ENCODE measurements at regions not wholly inside any gene's neighbourhood (a gene's known extent, or its start where the extent isn't known, plus 50 kb on each side); places are given as distances from the start of the nearest gene placed in this dataset.

DNA sequence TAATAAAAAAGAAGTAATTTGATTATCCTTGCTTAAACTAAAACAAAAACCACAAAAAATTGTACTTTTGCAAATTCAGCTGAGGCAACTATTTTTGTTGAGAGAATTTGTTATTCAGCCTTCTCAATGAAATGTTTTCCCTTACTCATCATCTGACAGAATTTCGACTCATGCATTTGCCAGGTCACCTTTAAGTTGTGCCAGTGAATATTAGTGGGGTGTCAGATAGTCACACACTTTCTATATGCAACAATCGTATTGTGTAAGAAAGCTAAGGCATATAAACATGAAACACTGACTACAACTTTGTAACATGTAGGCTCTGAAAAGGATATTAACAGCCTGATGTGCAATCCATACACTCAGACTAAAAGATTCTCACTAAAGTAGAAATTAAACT lies 1653.1 kb upstream of the SLC39A10 start:
- H3K36me3 ChIP-seq (ENCODE audit: control insufficient read depth, insufficient read depth, low read length, severe bottlenecking): no peaks in the 10 kb centered on the region
- H3K9me3 ChIP-seq (ENCODE audit: control insufficient read depth, low read length): peaks cover 4% of the 10 kb centered on the region
- H3K9ac ChIP-seq (ENCODE audit: low read length): no peak overlapping the region
- no peaks in the 10 kb centered on the region for H3K27me3 ChIP-seq (replicated peaks; ENCODE audit: control insufficient read depth, insufficient read depth, low read length)
- peak; percentile 15 for DNase-seq (ENCODE audit: low read depth)
- H3K4me1 ChIP-seq (ENCODE audit: control insufficient read depth, insufficient read depth, low read length): no peaks in the 10 kb centered on the region
- no peak overlapping the region for H3K4me3 ChIP-seq (ENCODE audit: low read length)

DNA sequence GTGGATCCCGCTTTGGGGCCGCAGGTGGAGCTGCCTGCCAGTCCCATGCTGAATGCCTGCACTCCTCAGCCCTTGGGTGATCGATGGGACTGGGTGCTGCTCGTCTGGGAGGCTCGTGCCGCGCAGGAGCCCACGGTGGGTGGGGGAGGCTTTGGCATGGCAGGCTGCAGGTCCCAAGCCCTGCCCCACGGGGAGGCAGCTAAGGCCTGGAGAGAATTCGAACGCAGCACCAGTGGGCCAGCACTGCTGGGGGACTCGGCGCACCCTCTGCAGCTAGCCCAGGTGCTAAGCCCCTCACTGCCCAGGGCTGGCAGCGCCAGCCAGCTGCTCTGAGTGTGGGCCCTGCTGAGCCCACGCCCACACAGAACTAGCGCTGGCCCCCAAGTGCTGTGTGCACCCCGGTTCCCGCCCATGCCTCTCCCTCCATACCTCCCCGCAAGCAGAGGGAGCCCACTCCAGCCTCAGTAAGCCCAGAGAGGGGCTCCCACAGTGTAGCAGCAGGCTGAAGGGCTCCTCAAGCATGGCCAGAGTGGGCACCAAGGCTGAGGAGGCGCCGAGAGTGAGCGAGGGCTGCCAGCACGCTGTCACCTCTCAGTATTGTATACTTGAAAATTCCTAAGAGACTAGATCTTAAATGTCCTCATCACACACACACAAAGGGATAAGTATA lies 1654.2 kb upstream of the SLC39A10 start:
- Histone ChIP-seq H3K36me3 (ENCODE audit: control insufficient read depth, insufficient read depth, low read length, severe bottlenecking) (no peaks in the 10 kb centered on the region), H3K27me3 (replicated peaks; ENCODE audit: control insufficient read depth, insufficient read depth, low read length) (no peaks in the 10 kb centered on the region), H3K9me3 (ENCODE audit: control insufficient read depth, low read length) (no peaks in the 10 kb centered on the region), H3K9ac (ENCODE audit: low read length) (no peak overlapping the region), H3K4me1 (ENCODE audit: control insufficient read depth, insufficient read depth, low read length) (no peaks in the 10 kb centered on the region), H3K4me3 (ENCODE audit: low read length) (no peak overlapping the region)
- DNase-seq (ENCODE audit: low read depth): no peak

DNA sequence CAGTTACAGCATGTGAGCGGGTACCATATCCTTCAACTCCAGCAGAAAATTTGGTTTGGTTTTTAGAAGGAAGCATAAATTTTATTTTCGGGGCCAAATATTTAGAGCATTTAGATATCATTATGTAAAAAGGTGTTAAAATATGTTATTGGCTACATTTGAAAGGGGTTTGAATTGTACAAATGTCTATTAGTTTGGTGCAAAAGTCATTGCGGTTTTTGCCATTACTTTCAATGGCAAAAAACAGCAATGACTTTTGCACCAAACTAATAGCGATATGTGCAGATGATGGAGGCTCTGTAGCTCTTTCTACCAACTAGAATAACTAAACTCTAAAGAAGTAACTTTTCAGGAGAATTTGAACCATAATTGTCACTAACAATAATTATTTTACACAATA lies 1666.2 kb upstream of the SLC39A10 start:
- Histone ChIP-seq H3K27me3 (replicated peaks; ENCODE audit: control insufficient read depth, insufficient read depth, low read length) (no peaks in the 10 kb centered on the region), H3K36me3 (ENCODE audit: control insufficient read depth, insufficient read depth, low read length, severe bottlenecking) (no peaks in the 10 kb centered on the region), H3K4me3 (ENCODE audit: low read length) (no peak overlapping the region), H3K9ac (ENCODE audit: low read length) (no peak overlapping the region), H3K9me3 (ENCODE audit: control insufficient read depth, low read length) (no peaks in the 10 kb centered on the region), H3K4me1 (ENCODE audit: control insufficient read depth, insufficient read depth, low read length) (no peaks in the 10 kb centered on the region)
- DNase-seq (ENCODE audit: low read depth): no peak

DNA sequence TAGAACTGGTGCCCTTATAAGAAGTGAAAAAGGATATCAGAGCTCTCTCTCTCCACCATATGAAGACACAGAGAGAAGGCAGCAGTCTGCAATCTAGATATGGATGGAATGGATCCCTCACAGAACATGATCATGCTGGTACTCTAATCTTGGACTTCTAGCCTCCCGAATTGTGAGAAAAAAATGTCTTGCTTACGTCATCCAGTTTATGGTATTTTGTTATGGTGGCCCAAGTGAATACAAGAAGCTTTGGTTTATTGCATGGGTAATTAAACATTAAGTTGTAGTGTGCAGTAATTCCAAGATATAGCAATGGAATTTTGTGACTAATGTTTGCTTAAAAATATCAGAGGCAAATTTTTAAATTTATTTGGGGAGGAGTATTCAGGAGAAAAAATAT lies 1667.4 kb upstream of the SLC39A10 start:
- Histone ChIP-seq H3K27me3 (replicated peaks; ENCODE audit: control insufficient read depth, insufficient read depth, low read length) (no peaks in the 10 kb centered on the region), H3K4me3 (ENCODE audit: low read length) (no peak overlapping the region), H3K4me1 (ENCODE audit: control insufficient read depth, insufficient read depth, low read length) (no peaks in the 10 kb centered on the region), H3K9ac (ENCODE audit: low read length) (no peak overlapping the region), H3K36me3 (ENCODE audit: control insufficient read depth, insufficient read depth, low read length, severe bottlenecking) (no peaks in the 10 kb centered on the region), H3K9me3 (ENCODE audit: control insufficient read depth, low read length) (no peaks in the 10 kb centered on the region)
- no peak for DNase-seq (ENCODE audit: low read depth)

DNA sequence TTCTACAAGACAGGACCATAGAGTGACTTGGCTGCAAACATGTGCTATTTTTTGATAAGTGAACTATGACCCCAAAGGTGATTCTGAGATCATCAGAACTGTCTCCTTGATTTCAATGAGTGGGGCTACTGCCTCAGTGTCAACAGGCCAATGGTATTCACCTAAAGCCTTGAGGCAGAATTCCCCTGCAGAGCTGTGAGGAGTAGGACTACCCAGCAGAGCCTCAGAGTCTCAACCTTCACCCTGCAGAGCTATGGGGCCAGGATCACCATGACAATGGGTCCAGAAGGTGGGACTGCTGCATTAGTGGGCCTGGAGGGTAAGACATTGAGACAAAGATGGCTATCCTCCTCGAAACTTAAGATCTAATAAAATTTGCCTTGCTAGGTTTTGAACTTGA lies 1668.2 kb upstream of the SLC39A10 start:
- Histone ChIP-seq H3K4me1 (ENCODE audit: control insufficient read depth, insufficient read depth, low read length) (no peaks in the 10 kb centered on the region), H3K9me3 (ENCODE audit: control insufficient read depth, low read length) (no peaks in the 10 kb centered on the region), H3K27me3 (replicated peaks; ENCODE audit: control insufficient read depth, insufficient read depth, low read length) (no peaks in the 10 kb centered on the region), H3K9ac (ENCODE audit: low read length) (no peak overlapping the region), H3K36me3 (ENCODE audit: control insufficient read depth, insufficient read depth, low read length, severe bottlenecking) (no peaks in the 10 kb centered on the region), H3K4me3 (ENCODE audit: low read length) (no peak overlapping the region)
- DNase-seq (ENCODE audit: low read depth): no peak

DNA sequence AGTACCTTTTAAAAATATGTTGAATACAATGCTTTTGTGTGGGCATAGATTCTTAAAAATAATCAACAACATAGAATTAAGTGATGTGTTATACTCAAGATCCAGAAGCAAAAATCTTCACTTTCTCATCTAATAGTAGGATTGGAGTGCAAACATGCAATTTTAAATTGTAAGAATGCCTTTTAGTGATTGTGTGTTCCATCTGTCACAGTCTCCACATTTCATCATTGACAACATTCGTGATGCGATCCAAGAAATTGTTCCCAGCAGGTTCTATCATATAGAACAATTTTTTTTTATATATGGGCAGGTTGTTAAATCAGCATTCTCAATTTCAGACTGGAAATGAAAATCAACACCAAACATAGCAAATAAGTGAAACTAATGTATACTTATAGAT lies 1671.8 kb upstream of the SLC39A10 start:
- Histone ChIP-seq H3K9ac (ENCODE audit: low read length) (no peak overlapping the region), H3K4me3 (ENCODE audit: low read length) (no peak overlapping the region), H3K27me3 (replicated peaks; ENCODE audit: control insufficient read depth, insufficient read depth, low read length) (no peaks in the 10 kb centered on the region), H3K36me3 (ENCODE audit: control insufficient read depth, insufficient read depth, low read length, severe bottlenecking) (no peaks in the 10 kb centered on the region), H3K9me3 (ENCODE audit: control insufficient read depth, low read length) (no peaks in the 10 kb centered on the region), H3K4me1 (ENCODE audit: control insufficient read depth, insufficient read depth, low read length) (no peaks in the 10 kb centered on the region)
- no peak for DNase-seq (ENCODE audit: low read depth)

DNA sequence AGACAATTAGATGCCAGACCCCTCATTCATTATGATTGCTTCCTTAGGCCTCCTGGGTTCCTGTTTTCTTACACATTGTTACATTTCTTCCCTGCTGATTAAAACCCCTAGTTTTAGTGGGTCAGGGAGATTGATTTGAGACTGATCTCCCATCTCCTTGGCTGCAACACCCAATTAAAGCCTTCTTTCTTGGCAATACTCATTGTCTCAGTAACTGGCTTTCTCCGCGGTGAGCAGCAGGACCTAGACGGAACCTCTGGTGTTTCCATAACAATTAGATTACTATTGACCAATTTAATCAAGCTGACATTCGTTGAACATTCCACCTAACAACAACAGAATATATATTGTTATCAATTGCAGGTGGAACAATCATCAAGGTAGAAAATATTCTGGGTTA lies 1676.4 kb upstream of the SLC39A10 start:
- Histone ChIP-seq H3K9ac (ENCODE audit: low read length) (no peak overlapping the region), H3K4me3 (ENCODE audit: low read length) (no peak overlapping the region), H3K36me3 (ENCODE audit: control insufficient read depth, insufficient read depth, low read length, severe bottlenecking) (no peaks in the 10 kb centered on the region), H3K27me3 (replicated peaks; ENCODE audit: control insufficient read depth, insufficient read depth, low read length) (no peaks in the 10 kb centered on the region), H3K4me1 (ENCODE audit: control insufficient read depth, insufficient read depth, low read length) (no peaks in the 10 kb centered on the region), H3K9me3 (ENCODE audit: control insufficient read depth, low read length) (peaks cover 4% of the 10 kb centered on the region)
- DNase-seq (ENCODE audit: low read depth): no peak

DNA sequence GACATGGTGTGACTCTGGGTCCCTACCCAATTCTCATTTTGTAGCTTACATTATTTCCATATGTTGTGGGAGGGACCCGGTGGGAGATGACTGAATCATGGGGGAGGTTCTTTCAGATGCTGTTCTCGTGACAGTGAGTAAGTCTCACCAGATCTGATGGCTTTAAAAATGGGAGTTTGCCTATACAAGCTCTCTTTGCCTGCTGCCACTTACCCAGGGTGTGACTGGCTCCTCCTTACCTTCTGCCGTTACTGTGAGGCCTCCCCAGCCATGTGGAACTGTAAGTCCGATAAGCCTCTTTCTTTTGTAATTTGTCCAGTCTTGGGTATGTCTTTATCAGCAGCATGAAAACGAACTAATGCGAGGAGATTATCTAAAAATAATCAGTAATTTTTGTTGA lies 1683.2 kb upstream of the SLC39A10 start:
- Histone ChIP-seq H3K9ac (ENCODE audit: low read length) (no peak overlapping the region), H3K27me3 (replicated peaks; ENCODE audit: control insufficient read depth, insufficient read depth, low read length) (no peaks in the 10 kb centered on the region), H3K4me3 (ENCODE audit: low read length) (no peak overlapping the region), H3K9me3 (ENCODE audit: control insufficient read depth, low read length) (peaks cover 4% of the 10 kb centered on the region), H3K36me3 (ENCODE audit: control insufficient read depth, insufficient read depth, low read length, severe bottlenecking) (no peaks in the 10 kb centered on the region), H3K4me1 (ENCODE audit: control insufficient read depth, insufficient read depth, low read length) (no peaks in the 10 kb centered on the region)
- DNase-seq (ENCODE audit: low read depth): no peak

DNA sequence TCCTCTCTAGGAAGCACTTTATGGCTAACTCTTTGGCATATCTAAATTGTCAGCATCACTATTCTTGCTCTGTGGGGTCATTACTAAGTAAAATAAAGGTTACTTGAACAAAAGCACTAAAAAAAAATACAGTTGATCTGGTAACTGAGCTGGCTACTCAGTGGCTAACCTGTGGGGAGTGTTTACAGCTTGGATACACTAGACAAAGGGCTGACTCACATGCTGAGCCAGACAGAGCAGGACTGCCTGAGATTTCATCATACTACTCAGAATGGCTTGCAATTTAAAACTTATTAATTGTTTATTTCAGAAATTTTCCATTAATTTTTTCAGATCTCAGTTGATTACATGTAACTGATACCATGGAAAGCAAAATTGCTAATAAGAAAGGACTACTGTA lies 1690.4 kb upstream of the SLC39A10 start:
- no peaks in the 10 kb centered on the region for H3K9me3 ChIP-seq (ENCODE audit: control insufficient read depth, low read length)
- H3K27me3 ChIP-seq (replicated peaks; ENCODE audit: control insufficient read depth, insufficient read depth, low read length): no peaks in the 10 kb centered on the region
- H3K9ac ChIP-seq (ENCODE audit: low read length): no peak overlapping the region
- DNase-seq (ENCODE audit: low read depth): peak; percentile 88
- peaks cover 8% of the 10 kb centered on the region for H3K4me1 ChIP-seq (ENCODE audit: control insufficient read depth, insufficient read depth, low read length)
- H3K4me3 ChIP-seq (ENCODE audit: low read length): no peak overlapping the region
- H3K36me3 ChIP-seq (ENCODE audit: control insufficient read depth, insufficient read depth, low read length, severe bottlenecking): no peaks in the 10 kb centered on the region

DNA sequence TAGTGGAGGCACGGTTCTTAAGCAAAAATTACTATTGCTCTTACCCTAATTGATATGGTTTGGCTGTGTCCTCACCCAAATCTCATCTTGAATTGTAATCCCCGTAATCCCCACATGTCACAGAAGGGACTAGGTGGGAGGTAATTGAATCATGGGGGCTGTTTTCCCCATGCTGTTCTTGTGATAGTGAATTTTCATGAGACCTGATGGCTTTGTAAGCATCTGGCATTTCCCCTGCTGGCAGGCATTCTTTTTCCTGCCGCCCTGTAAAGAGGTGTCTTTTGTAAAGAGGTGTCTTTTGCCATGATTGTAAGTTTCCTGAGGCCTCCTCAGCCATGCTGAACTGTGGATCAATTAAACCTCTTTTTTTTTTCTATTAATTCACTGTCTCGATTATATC lies 1691.8 kb upstream of the SLC39A10 start:
- H3K4me3 ChIP-seq (ENCODE audit: low read length): no peak overlapping the region

DNA sequence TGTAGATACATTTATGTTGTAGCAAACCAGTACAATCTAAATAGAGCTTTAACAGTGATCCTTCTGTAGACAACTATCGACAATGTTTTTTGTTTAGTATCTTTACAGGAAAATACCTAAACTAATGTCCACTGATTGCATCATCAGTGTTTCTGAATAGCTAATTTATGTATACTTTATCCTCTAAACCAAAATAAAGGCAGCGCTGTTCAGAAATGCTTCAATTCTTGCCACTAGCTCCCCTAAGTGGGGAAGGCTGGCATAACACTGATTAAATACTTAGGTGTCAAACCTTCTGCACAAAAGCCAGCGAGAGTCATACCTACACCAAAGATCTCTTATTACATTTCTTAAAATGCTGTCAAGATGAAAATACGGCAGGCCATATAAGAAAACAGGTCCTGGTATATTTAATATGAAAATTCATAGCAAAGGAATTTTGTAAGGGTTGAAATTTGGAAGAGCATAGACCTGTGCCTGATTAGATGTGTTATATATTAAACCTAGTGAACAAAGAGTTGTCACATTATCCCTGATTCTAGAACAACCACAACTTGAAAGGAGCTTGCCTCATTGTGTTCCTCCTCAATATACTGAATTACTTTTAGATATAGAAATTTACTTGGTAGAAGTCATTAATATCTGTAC lies 1693.4 kb upstream of the SLC39A10 start:
- H3K9ac ChIP-seq (ENCODE audit: low read length): no peak overlapping the region
- H3K27me3 ChIP-seq (replicated peaks; ENCODE audit: control insufficient read depth, insufficient read depth, low read length): no peaks in the 10 kb centered on the region
- no peaks in the 10 kb centered on the region for H3K36me3 ChIP-seq (ENCODE audit: control insufficient read depth, insufficient read depth, low read length, severe bottlenecking)
- no peak overlapping the region for H3K4me3 ChIP-seq (ENCODE audit: low read length)
- no peaks in the 10 kb centered on the region for H3K9me3 ChIP-seq (ENCODE audit: control insufficient read depth, low read length)
- DNase-seq (ENCODE audit: low read depth): peak; percentile 90
- H3K4me1 ChIP-seq (ENCODE audit: control insufficient read depth, insufficient read depth, low read length): peaks cover 8% of the 10 kb centered on the region

More for the DNA sequence above, 1691.8 kb upstream of the SLC39A10 start:
- Histone ChIP-seq H3K4me1 (ENCODE audit: control insufficient read depth, insufficient read depth, low read length) (peaks cover 8% of the 10 kb centered on the region), H3K9ac (ENCODE audit: low read length) (no peak overlapping the region), H3K27me3 (replicated peaks; ENCODE audit: control insufficient read depth, insufficient read depth, low read length) (no peaks in the 10 kb centered on the region), H3K36me3 (ENCODE audit: control insufficient read depth, insufficient read depth, low read length, severe bottlenecking) (no peaks in the 10 kb centered on the region), H3K9me3 (ENCODE audit: control insufficient read depth, low read length) (no peaks in the 10 kb centered on the region)
- DNase-seq (ENCODE audit: low read depth): no peak

DNA sequence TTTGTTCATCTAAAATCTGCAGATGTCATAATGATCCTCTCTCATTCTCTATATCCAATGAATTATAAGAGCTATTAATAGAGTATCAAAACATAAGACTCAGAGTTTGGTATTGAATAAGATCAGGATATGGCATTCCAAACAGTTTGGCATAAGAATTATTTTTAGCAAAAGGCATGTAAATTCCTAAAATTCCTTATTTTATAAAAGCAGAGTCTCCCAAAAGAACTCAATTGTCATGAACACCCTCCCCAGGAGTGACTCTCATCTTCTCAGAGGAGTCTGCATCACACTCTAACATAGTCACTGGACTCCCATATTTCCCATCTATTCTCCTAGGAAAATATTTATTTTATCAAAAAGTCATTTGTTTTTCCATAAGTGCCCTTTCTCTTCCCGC lies 1710.2 kb upstream of the SLC39A10 start:
- H3K27me3 ChIP-seq (replicated peaks; ENCODE audit: control insufficient read depth, insufficient read depth, low read length): no peaks in the 10 kb centered on the region
- H3K9ac ChIP-seq (ENCODE audit: low read length): no peak overlapping the region
- H3K9me3 ChIP-seq (ENCODE audit: control insufficient read depth, low read length): no peaks in the 10 kb centered on the region
- DNase-seq (ENCODE audit: low read depth): no peak
- H3K4me1 ChIP-seq (ENCODE audit: control insufficient read depth, insufficient read depth, low read length): no peaks in the 10 kb centered on the region
- no peak overlapping the region for H3K4me3 ChIP-seq (ENCODE audit: low read length)
- H3K36me3 ChIP-seq (ENCODE audit: control insufficient read depth, insufficient read depth, low read length, severe bottlenecking): no peaks in the 10 kb centered on the region
